Epithelial cell of esophagus (primary cell): ENCODE measurements at regions not wholly inside any gene's neighbourhood (a gene's known extent, or its start where the extent isn't known, plus 50 kb on each side); places are given as distances from the start of the nearest gene placed in this dataset.

Experiments used
- DNase-seq: peaks from one replicate; pipeline ENCODE4 v3.0.0; 2010; ENCODE audit warnings: low read depth
- H3K4me3 ChIP-seq: 2 replicates; pipeline ENCODE4 v1.5.1; 2011; ENCODE audit warnings: mild to moderate bottlenecking, low read length, control low read depth
- TF ChIP-seq, protein P1 (sequence below): IDR thresholded peaks from 2 replicates; pipeline ENCODE4 v1.5.1; 2011; ENCODE audit warnings: low read depth, mild to moderate bottlenecking, low read length, control low read depth, inconsistent platforms; ENCODE audit not compliant: insufficient read depth; ENCODE audit errors: missing control alignments

GRCh38 chr20:48015943-48016723, 230.9 kb upstream of the SULF2 start:
- peak; percentile 10 for DNase-seq
- TF ChIP-seq, protein P1, sequence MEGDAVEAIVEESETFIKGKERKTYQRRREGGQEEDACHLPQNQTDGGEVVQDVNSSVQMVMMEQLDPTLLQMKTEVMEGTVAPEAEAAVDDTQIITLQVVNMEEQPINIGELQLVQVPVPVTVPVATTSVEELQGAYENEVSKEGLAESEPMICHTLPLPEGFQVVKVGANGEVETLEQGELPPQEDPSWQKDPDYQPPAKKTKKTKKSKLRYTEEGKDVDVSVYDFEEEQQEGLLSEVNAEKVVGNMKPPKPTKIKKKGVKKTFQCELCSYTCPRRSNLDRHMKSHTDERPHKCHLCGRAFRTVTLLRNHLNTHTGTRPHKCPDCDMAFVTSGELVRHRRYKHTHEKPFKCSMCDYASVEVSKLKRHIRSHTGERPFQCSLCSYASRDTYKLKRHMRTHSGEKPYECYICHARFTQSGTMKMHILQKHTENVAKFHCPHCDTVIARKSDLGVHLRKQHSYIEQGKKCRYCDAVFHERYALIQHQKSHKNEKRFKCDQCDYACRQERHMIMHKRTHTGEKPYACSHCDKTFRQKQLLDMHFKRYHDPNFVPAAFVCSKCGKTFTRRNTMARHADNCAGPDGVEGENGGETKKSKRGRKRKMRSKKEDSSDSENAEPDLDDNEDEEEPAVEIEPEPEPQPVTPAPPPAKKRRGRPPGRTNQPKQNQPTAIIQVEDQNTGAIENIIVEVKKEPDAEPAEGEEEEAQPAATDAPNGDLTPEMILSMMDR, result no peak
- H3K4me3 ChIP-seq, result no peak overlapping the region

DNA sequence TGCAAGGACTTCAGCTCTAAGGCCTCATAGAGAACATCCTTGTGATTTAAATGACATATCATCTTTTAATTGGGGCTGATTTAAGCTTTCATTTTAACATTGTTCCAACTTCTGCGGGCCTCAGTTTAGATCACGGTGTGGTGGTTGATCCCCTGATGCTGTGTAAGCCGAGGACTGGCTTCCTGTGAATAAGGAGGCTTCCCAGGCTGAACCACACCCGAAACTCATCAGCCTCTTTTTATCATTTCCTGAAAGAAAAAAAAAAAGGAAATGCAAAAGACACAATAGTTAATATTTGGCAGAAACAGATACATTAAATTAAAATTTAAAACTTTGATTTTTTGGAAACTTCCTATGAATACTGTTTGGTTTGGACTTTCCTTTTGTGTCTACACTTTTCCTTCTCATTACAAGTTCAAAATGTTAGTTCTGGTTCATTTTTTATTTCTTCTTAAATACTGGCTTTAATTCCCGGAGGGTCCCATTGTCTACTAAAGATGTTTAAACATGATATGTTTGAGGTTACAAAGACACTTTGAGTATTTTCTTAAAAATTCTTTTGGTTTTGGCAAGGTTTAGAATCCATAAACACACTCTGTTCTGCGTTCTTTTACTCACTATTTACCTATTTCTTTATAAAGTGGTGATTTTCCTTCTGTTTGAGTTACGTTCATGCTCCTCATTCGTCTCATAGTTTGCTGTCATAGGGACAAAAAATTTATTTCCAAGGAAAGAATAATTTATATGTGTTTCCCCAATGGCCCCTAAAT, 230.0 kb upstream of the SULF2 start:
- TF ChIP-seq, protein P1, result no peak
- DNase-seq, result no peak
- H3K4me3 ChIP-seq, result no peak overlapping the region

- H3K4me3 ChIP-seq, result no peak overlapping the region
- TF ChIP-seq, protein P1, result peak; percentile 59
- DNase-seq, result peak; percentile 84
These were observed 227.2 kb upstream of the SULF2 start for GRCh38 chr20:48012401-48012974.

DNA sequence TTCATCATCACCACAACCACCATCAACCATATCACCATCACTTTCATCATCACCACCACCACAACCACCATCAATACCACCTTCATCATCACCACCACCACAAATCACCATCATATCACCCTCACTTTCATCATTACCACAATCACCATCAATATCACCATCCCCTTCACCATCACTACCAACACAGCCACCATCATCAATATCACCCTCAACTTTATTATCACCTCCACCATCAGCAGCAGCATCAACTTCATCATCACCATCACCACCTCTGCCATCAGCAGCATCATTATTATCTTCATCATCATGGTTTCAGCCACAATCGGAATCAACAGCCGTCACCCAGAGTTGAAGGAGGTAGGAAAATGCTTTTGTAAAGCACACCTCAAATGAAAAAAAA, 225.7 kb upstream of the SULF2 start:
- TF ChIP-seq, protein P1, result no peak
- DNase-seq, result no peak
- H3K4me3 ChIP-seq, result no peak overlapping the region

- DNase-seq, result no peak
- TF ChIP-seq, protein P1, result no peak
- H3K4me3 ChIP-seq, result no peak overlapping the region
These were observed 225.3 kb upstream of the SULF2 start for GRCh38 chr20:48010623-48011022.

DNA sequence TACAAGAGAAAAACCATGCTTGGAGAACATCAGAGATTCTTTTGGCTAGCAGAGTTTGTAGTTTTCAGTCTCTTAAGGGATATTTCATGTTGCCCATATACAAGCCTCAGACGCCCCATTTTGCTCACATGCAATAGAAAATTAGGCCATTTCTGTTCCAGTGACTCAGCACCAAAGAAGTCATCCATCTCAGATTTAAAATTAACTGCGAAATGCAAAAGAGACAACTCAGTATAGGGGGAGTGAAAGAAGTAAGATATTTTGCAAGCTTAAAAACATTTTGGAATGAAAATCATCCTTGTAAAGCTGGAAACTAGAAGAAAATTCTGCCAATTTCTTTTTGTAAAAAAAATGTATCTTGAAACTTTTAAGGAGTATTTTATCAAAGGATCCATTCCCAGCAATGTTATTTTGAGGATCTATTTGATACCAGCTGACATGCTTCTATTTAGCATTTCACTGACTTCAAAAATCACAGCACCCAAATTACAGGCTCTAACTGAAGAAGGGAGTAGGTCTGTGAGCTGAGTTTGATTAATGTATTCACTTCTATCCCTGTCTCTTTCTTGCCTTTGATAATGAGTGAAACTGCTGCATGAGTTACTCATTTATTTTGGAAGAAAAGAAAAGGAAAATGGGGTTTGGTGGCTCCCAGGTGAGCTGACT, 223.7 kb upstream of the SULF2 start:
- TF ChIP-seq, protein P1, result no peak
- H3K4me3 ChIP-seq, result no peak overlapping the region
- no peak for DNase-seq
